GM19463 (cell line): ENCODE measurements at regions not wholly inside any gene's neighbourhood (a gene's known extent, or its start where the extent isn't known, plus 50 kb on each side); places are given as distances from the start of the nearest gene placed in this dataset.
"Not testable (repeated sequence)": the region's sequence is repeated elsewhere in the genome, so short reads cannot be mapped to it uniquely, and the experiment has no call there.

Experiments
- ATAC-seq: cut with Tn5 transposase; IDR thresholded peaks from one replicate; pipeline ENCODE4 v1.9.1; 2021; ENCODE audit warnings: mild to moderate bottlenecking, moderate library complexity; ENCODE audit not compliant: unreplicated experiment

GRCh38 chr12:124675881-124676713, 108.7 kb upstream of the NCOR2 start:
- ATAC-seq: no peak

GRCh38 chr12:124674937-124675336, 107.5 kb upstream of the NCOR2 start:
- ATAC-seq: no peak

GRCh38 chr12:124673801-124674617, 106.6 kb upstream of the NCOR2 start:
- no peak for ATAC-seq

GRCh38 chr12:124669271-124669721, 101.9 kb upstream of the NCOR2 start:
- ATAC-seq: not testable (repeated sequence)

GRCh38 chr12:124668602-124669001, 101.2 kb upstream of the NCOR2 start:
- no peak for ATAC-seq

- ATAC-seq: no peak
Observed at GRCh38 chr12:124667506-124668326, 100.3 kb upstream of the NCOR2 start.

- no peak for ATAC-seq
Observed at GRCh38 chr12:124666722-124667259, 99.4 kb upstream of the NCOR2 start.

- no peak for ATAC-seq
Observed at GRCh38 chr12:124665511-124665910, 98.1 kb upstream of the NCOR2 start.

- ATAC-seq: no peak
Observed at GRCh38 chr12:124664395-124665111, 97.1 kb upstream of the NCOR2 start.

GRCh38 chr12:124663771-124664366, 96.5 kb upstream of the NCOR2 start:
- ATAC-seq: no peak

GRCh38 chr12:124663206-124663605, 95.8 kb upstream of the NCOR2 start:
- ATAC-seq: no peak

GRCh38 chr12:124661341-124661740, 93.9 kb upstream of the NCOR2 start:
- no peak for ATAC-seq

GRCh38 chr12:124660851-124661250, 93.4 kb upstream of the NCOR2 start:
- no peak for ATAC-seq

GRCh38 chr12:124658806-124659402, 91.5 kb upstream of the NCOR2 start:
- ATAC-seq: no peak

- no peak for ATAC-seq
Observed at GRCh38 chr12:124658302-124658701, 90.9 kb upstream of the NCOR2 start.

- no peak for ATAC-seq
Observed at GRCh38 chr12:124656947-124657434, 89.6 kb upstream of the NCOR2 start.

- no peak for ATAC-seq
Observed at GRCh38 chr12:124655698-124656516, 88.5 kb upstream of the NCOR2 start.

- ATAC-seq: no peak
Observed at GRCh38 chr12:124655048-124655697, 87.8 kb upstream of the NCOR2 start.
